ENCODE measurements at regions not wholly inside any gene's neighbourhood (a gene's known extent, or its start where the extent isn't known, plus 50 kb on each side); places are given as distances from the start of the nearest gene placed in this dataset.
A peak's percentile ranks its signal among the peaks of the same experiment; 100 is the strongest.

DNA sequence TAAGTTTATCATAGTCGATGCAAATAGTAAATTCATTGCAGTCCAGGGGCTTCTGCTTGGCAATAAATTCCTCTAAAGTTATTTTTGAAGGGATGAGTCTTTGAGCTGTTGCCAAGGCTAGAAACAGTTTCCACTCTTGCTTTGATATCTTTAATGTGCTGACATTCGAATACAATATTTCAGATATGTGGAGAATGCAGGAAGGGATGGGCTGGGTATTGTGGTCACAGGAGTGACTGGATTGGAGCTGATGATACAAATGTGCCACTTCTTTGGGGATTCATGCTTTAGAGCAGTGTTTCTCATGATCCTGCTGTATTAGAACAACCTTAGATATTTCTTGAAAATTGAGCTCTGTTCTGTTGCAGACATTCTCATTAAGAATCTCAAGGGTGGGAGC, 139.0 kb downstream of the PRDM13 start:
- Mint-ChIP-seq H3K27me3 (peaks cover 20% of the 10 kb centered on the region), H3K36me3 (no peaks in the 10 kb centered on the region), H3K4me1 (ENCODE audit: low read depth) (no peaks in the 10 kb centered on the region), H3K9me3 (no peaks in the 10 kb centered on the region), H3K27ac (no peak overlapping the region), H3K4me3 (no peak overlapping the region)
- ChIA-PET POLR2A (no interaction called here), CTCF (interaction anchor here (0.6 to 5.5 kb wide), 16 partner anchors 9 to 416 kb away, joined by 3 to 108 read pairs (median 4); no protein-coding TSS in a partner anchor)
- DNase-seq: no peak
- intact Hi-C loops (cut with micrococcal nuclease): loop anchor here (1.0 to 5.0 kb wide), 4 partner anchors 157 to 413 kb away; no protein-coding TSS in a partner anchor

DNA sequence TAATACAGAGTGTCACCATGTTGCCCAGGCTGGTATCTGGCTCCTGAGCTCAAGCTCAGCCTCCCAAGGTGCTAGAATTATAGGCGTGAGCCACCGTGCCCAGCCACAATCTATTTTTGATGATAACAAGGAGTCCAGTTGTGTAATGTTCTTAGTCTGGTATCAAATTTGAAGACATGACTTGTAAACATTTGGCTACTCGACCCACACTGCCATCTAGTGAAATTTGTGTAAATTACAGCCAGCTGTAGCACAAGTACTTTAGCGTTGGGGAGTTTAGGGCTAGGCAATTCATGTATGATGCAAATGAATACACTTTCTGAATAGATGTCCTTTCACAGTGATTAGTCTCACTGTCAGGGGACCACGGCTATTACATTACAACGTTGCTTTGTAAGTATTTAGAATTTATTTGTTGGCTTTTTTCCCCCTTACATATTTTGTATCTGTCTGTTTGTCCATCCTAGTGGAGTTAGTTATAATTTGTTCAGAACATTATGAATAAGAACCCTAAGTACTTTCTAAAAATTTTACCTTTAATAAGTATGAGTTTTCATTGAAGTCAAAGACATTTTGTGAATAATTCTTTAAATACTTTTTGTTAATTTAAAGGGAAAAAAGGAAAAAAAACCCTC, 139.7 kb downstream of the PRDM13 start:
- H3K27me3 Mint-ChIP-seq: peaks cover 16% of the 10 kb centered on the region
- H3K27ac Mint-ChIP-seq: no peak overlapping the region
- no peak overlapping the region for H3K4me3 Mint-ChIP-seq
- intact Hi-C loops (cut with micrococcal nuclease): loop anchor here (1.0 to 5.0 kb wide), 4 partner anchors 158 to 414 kb away; no protein-coding TSS in a partner anchor
- CTCF ChIA-PET: interaction anchor here (0.6 to 5.5 kb wide), 18 partner anchors 8 to 416 kb away, joined by 3 to 108 read pairs (median 4); no protein-coding TSS in a partner anchor
- DNase-seq: peak; percentile 56
- H3K9me3 Mint-ChIP-seq: no peaks in the 10 kb centered on the region
- POLR2A ChIA-PET: interaction anchor here (0.9 kb wide), 1 partner anchor 158 kb away, joined by 4 read pairs; no protein-coding TSS in a partner anchor
- no peaks in the 10 kb centered on the region for H3K4me1 Mint-ChIP-seq (ENCODE audit: low read depth)
- no peaks in the 10 kb centered on the region for H3K36me3 Mint-ChIP-seq

DNA sequence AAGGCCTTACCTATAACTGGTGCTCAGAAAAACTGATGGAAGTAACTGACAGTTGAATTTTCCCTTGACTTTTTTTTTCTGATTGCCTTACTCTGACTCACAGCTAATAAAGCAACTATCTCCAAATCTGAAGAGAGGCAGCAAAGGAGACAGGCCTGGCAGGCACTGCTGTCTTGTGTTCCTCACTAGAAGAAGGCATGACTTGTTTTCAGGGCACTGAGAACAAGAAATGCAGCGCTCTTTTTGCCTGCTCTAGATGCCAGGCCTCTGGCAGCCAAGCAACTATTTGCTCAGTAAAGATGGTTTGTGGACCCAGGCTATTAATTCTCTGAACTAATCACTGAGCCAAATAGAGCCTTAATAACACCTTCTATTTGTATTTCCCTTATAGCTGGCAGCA, 155.1 kb downstream of the PRDM13 start:
- CTCF ChIA-PET: interaction anchor here (0.6 kb wide), 1 partner anchor 16 kb away, joined by 3 read pairs; no protein-coding TSS in a partner anchor
- Mint-ChIP-seq H3K27ac (no peak overlapping the region), H3K9me3 (no peaks in the 10 kb centered on the region), H3K4me1 (ENCODE audit: low read depth) (no peaks in the 10 kb centered on the region), H3K36me3 (no peaks in the 10 kb centered on the region), H3K27me3 (no peaks in the 10 kb centered on the region), H3K4me3 (no peak overlapping the region)
- POLR2A ChIA-PET: no interaction called here
- intact Hi-C loops (cut with micrococcal nuclease): no loop called here
- DNase-seq: no peak

DNA sequence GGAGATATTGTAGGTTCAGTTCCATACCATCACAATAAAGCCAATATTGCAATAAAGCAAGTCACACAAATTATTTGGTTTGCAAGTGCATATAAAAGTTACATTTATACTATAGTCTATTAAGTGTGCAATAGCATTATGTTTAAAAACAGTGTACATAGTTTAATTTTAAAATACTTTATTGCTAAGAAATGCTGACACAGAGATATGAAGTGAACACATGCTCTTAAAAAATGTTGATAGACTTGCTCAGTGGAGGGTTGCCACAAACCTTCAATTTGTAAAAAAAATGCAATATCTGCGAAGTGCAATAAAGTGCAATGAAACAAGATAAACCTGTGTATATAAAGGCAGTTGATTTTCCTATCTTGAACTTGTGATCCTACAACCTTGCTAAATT, 161.5 kb downstream of the PRDM13 start:
- intact Hi-C loops (cut with micrococcal nuclease): no loop called here
- no peaks in the 10 kb centered on the region for H3K36me3 Mint-ChIP-seq
- no peaks in the 10 kb centered on the region for H3K9me3 Mint-ChIP-seq
- H3K4me3 Mint-ChIP-seq: no peak overlapping the region
- POLR2A ChIA-PET: no interaction called here
- no peak for DNase-seq
- CTCF ChIA-PET: no interaction called here
- H3K27me3 Mint-ChIP-seq: no peaks in the 10 kb centered on the region
- H3K27ac Mint-ChIP-seq: no peak overlapping the region
- H3K4me1 Mint-ChIP-seq (ENCODE audit: low read depth): no peaks in the 10 kb centered on the region

DNA sequence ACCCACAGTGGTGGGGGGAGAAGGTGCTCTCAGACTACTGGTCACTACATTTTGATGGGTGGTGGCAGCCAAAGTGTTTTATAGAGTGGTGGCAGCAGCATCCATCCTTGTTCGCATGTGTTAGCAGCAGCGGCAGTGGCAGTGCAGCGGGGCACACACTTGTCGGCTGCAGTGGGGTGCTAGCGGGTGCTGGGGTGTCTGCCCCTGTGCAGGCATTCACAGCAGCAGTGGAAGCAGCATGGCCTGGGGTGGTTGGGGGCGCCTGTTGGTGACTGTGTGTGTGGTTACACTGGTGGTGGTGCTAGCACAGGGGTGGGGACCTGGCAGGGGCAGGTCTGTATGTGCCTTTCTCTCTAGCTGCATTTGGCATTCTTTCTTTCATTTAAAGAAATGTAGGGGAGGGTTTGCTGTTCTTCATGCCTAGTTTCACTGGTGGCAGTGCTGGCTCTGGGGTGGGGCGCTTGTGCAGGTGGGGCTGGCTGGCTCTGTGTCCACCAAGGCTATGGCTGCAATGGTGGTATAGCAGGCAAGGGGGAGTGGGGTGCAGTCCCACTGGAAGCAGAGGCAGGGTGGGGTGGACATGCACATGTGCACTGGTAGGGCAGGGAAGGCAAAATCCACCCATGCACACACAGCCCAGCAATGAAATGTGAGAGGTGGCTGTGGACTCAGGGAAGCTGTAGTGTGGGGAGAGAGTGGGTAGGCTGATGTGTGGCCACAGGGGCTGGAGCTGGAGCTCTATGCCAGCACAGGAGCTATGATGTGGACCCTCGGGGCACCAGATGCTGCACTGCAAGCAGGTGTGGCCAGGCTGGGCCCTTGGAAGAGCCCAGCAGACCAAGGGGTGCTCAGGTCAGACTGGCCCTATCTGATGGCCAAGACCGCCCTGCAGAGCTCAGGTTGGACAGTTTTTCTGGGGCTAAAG, 173.3 kb downstream of the PRDM13 start:
- Mint-ChIP-seq H3K36me3 (no peaks in the 10 kb centered on the region), H3K9me3 (no peaks in the 10 kb centered on the region), H3K4me3 (no peak overlapping the region), H3K27me3 (peaks cover 32% of the 10 kb centered on the region), H3K27ac (no peak overlapping the region), H3K4me1 (ENCODE audit: low read depth) (no peaks in the 10 kb centered on the region)
- intact Hi-C loops (cut with micrococcal nuclease): no loop called here
- no peak for DNase-seq
- POLR2A ChIA-PET: no interaction called here
- CTCF ChIA-PET: no interaction called here

DNA sequence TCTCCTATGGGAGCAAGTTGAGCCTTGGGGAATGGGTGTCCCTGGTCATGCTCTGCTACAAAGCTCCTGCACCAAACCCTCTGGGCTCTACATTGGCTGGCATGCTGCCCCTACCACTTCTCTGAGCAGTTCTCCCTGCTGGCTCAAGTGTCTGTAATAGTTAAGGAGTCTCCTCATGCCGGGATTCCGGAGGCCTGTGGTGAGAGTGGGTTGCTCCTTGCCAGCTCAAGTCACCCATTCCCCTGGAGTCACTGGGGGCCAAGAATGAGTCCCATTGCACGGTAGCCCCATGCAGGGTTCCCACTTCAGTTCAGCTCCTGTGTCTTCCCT, 173.9 kb downstream of the PRDM13 start:
- no peak for DNase-seq
- ChIA-PET POLR2A (no interaction called here), CTCF (no interaction called here)
- intact Hi-C loops (cut with micrococcal nuclease): no loop called here
- Mint-ChIP-seq H3K9me3 (no peaks in the 10 kb centered on the region), H3K4me3 (no peak overlapping the region), H3K4me1 (ENCODE audit: low read depth) (no peaks in the 10 kb centered on the region), H3K27me3 (peaks cover 31% of the 10 kb centered on the region), H3K36me3 (no peaks in the 10 kb centered on the region), H3K27ac (no peak overlapping the region)

DNA sequence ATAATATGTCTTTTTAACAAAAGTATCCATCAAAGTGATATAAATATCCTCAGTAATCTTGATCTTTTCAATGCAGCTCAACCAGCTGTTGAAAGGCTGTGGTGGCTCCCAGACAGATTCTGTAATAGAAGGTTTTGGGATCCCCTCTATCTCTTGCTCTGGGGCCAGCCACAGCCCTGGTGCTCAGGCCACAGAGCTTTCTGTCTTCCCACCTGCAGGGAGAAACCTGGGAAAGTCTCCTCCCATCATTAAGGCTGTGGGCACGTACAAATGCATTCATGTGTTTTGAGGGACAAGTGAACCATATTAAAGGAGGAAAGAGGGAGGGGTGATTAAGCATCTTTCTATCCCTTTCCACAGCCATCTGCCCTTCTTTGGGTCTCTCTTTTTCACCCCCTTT, 183.1 kb downstream of the PRDM13 start:
- no peaks in the 10 kb centered on the region for H3K36me3 Mint-ChIP-seq
- intact Hi-C loops (cut with micrococcal nuclease): no loop called here
- H3K27me3 Mint-ChIP-seq: peaks cover 18% of the 10 kb centered on the region
- no peaks in the 10 kb centered on the region for H3K4me1 Mint-ChIP-seq (ENCODE audit: low read depth)
- H3K9me3 Mint-ChIP-seq: no peaks in the 10 kb centered on the region
- no peak overlapping the region for H3K27ac Mint-ChIP-seq
- no peak overlapping the region for H3K4me3 Mint-ChIP-seq
- ChIA-PET POLR2A (no interaction called here), CTCF (no interaction called here)
- DNase-seq: no peak

DNA sequence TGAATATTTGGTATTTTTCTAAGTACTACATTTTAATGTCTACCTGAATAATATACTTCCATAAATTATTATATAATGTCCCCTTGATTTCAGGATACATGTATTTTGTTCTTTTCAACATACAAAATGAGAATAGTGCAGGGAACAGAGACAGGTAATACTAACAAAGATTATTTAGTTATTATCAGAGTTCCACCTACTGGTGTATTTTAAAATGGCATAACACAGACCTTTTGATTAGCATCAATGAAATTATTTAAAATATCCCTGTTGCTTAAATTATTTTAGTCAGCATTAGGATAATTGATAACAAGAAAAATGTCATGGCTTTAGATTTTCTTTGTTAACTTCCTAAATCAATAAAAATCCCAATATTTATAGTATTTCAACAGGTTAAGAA, 184.0 kb downstream of the PRDM13 start:
- Mint-ChIP-seq H3K9me3 (no peaks in the 10 kb centered on the region), H3K4me3 (no peak overlapping the region), H3K36me3 (no peaks in the 10 kb centered on the region), H3K4me1 (ENCODE audit: low read depth) (no peaks in the 10 kb centered on the region), H3K27ac (no peak overlapping the region), H3K27me3 (peaks cover 18% of the 10 kb centered on the region)
- ChIA-PET POLR2A (no interaction called here), CTCF (interaction anchor here (1.2 kb wide), 1 partner anchor 460 kb away, joined by 3 read pairs; no protein-coding TSS in a partner anchor)
- no peak for DNase-seq
- intact Hi-C loops (cut with micrococcal nuclease): no loop called here

DNA sequence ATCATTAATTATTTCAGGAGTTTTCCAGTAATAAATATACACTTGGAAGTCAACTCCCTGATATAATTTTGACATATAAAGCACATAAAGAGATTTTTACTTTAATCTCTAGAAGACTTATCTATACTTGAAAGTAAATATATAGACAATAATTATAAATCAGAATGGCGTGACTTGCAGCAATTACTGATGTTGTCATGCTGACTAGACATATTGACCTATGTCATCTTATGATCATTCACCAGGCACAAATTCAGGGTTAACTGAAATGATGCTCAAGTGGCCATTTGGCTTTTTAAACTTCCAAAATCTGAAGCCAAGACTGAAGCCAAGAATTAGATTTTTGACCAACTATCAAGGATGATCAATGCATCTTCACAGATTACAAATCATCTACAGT, 192.2 kb downstream of the MCHR2 start:
- H3K36me3 Mint-ChIP-seq: no peaks in the 10 kb centered on the region
- CTCF ChIA-PET: no interaction called here

DNA sequence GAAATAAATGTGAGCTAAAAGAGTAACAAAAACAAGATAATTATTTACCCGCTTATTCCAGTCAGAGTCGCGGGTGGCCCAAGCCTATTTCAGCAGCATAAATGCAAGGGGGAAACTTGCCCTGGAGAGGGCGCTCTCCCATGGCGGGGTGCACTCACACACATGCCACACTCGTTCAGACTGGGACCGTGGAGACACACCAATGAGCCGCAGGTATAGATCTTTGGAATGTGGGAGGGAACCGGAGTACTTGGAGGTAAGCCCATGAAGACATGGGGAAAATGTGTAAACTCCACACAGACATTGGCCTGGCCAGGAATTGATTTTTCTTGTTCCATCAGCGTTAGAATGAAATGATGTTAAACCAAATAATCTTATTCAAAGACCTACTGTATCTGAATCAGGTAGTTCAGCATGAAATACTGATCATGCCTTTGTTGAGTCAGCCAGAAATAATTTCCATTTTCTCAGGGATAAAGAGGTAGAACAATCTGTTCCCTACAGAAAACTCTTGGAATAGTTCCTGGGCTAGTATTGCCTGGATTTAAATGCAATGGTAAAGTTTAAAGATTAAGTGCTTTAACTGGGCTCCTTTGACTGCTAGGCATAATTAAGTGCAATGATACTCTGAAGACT, 191.5 kb downstream of the MCHR2 start:
- POLR2A ChIA-PET: no interaction called here
- no peaks in the 10 kb centered on the region for H3K36me3 Mint-ChIP-seq
- H3K4me1 Mint-ChIP-seq (ENCODE audit: low read depth): no peaks in the 10 kb centered on the region
- intact Hi-C loops (cut with micrococcal nuclease): no loop called here
- no peaks in the 10 kb centered on the region for H3K9me3 Mint-ChIP-seq
- no peak overlapping the region for H3K4me3 Mint-ChIP-seq
- no peak for DNase-seq
- no peak overlapping the region for H3K27ac Mint-ChIP-seq
- CTCF ChIA-PET: no interaction called here
- peaks cover 8% of the 10 kb centered on the region for H3K27me3 Mint-ChIP-seq

More for the DNA sequence above, 192.2 kb downstream of the MCHR2 start:
- no peaks in the 10 kb centered on the region for H3K4me1 Mint-ChIP-seq (ENCODE audit: low read depth)
- no peaks in the 10 kb centered on the region for H3K9me3 Mint-ChIP-seq
- H3K27ac Mint-ChIP-seq: no peak overlapping the region
- no peak overlapping the region for H3K4me3 Mint-ChIP-seq
- H3K27me3 Mint-ChIP-seq: peaks cover 8% of the 10 kb centered on the region
- intact Hi-C loops (cut with micrococcal nuclease): no loop called here
- DNase-seq: no peak
- POLR2A ChIA-PET: no interaction called here

DNA sequence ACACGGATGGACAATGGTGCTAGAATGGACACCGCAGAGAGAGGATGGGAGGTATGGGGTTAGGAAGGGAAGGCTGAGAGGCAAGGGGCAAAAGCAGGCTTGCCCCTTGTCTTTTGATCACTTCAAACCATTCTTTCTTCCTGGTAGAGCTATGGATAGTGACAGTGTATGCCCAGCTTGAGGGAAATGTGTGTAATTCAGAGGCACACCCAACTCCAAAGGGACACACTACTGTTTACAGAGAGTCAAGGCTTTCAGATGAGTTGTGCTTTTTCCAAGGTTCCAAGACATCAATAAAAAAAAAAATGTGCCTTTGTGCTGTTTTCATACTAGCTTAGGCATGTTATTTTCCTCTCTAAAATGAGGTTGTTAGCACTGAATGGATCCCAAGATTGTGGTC, 185.0 kb downstream of the MCHR2 start:
- intact Hi-C loops (cut with micrococcal nuclease): no loop called here
- CTCF ChIA-PET: no interaction called here
- Mint-ChIP-seq H3K4me1 (ENCODE audit: low read depth) (no peaks in the 10 kb centered on the region), H3K27me3 (peaks cover 15% of the 10 kb centered on the region), H3K4me3 (no peak overlapping the region), H3K36me3 (no peaks in the 10 kb centered on the region), H3K27ac (no peak overlapping the region), H3K9me3 (no peaks in the 10 kb centered on the region)
- no peak for DNase-seq
- POLR2A ChIA-PET: no interaction called here

DNA sequence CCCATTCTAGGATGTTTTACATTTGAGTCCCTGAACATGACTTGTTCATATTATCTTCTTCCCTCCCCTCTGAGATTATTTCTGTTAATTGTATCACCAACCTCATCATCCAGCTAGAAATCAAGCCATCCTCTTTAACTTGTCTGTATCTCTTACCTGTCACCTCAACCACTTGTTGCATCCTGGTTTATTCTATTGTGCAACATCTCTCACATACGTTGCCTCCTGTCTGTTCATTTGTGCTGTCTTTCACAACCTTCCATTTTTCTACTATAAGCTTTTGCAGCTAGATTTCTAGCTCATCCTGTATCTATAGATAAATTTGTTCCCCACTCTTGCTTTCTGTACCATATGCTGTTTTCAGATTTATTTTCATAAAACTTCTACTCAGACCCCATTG, 183.7 kb downstream of the MCHR2 start:
- H3K27ac Mint-ChIP-seq: no peak overlapping the region
- CTCF ChIA-PET: interaction anchor here (0.7 kb wide), 1 partner anchor 58 kb away, joined by 3 read pairs; no protein-coding TSS in a partner anchor

More for the DNA sequence above, 183.7 kb downstream of the MCHR2 start:
- no peaks in the 10 kb centered on the region for H3K4me1 Mint-ChIP-seq (ENCODE audit: low read depth)
- intact Hi-C loops (cut with micrococcal nuclease): no loop called here
- no peak for DNase-seq
- POLR2A ChIA-PET: no interaction called here
- peaks cover 15% of the 10 kb centered on the region for H3K27me3 Mint-ChIP-seq
- no peaks in the 10 kb centered on the region for H3K9me3 Mint-ChIP-seq
- no peak overlapping the region for H3K4me3 Mint-ChIP-seq
- H3K36me3 Mint-ChIP-seq: no peaks in the 10 kb centered on the region

All from activated CD4-positive, alpha-beta memory T cell treated with anti-CD3 and anti-CD28 coated beads for 36 hours (primary cell).